Nephron progenitor cell (in vitro differentiated cells): ENCODE measurements at regions not wholly inside any gene's neighbourhood (a gene's known extent, or its start where the extent isn't known, plus 50 kb on each side); places are given as distances from the start of the nearest gene placed in this dataset.
"Not testable (repeated sequence)": the region's sequence is repeated elsewhere in the genome, so short reads cannot be mapped to it uniquely, and the experiment has no call there.

ENCODE experiments used
- DNase-seq: peaks from one replicate; pipeline ENCODE4 v3.0.0; 2021
- H3K27ac Mint-ChIP-seq: 2 replicates; pipeline ENCODE4 v1.8.0; 2021; ENCODE audit warnings: mild to moderate bottlenecking, moderate library complexity, mixed read lengths
- H3K27me3 Mint-ChIP-seq: 2 replicates; pipeline ENCODE4 v1.8.0; 2021; ENCODE audit warnings: mild to moderate bottlenecking, low read depth, mixed read lengths; ENCODE audit not compliant: poor library complexity
- H3K36me3 Mint-ChIP-seq: 2 replicates; pipeline ENCODE4 v1.8.0; 2021; ENCODE audit warnings: low read depth, mixed read lengths
- H3K4me1 Mint-ChIP-seq: 2 replicates; pipeline ENCODE4 v1.8.0; 2021; ENCODE audit warnings: mixed read lengths
- H3K4me3 Mint-ChIP-seq: 2 replicates; pipeline ENCODE4 v1.8.0; 2021; ENCODE audit warnings: mild to moderate bottlenecking, moderate library complexity, mixed read lengths
- H3K9me3 Mint-ChIP-seq: 2 replicates; pipeline ENCODE4 v1.8.0; 2021; ENCODE audit warnings: mild to moderate bottlenecking, moderate library complexity, mixed read lengths
- TF ChIP-seq, protein P1 (sequence below): fragments of 200-600 bp; sonication (generic); IDR thresholded peaks from 2 replicates; pipeline ENCODE4 v1.5.0; 2021; ENCODE audit warnings: antibody characterized with exemption

DNA sequence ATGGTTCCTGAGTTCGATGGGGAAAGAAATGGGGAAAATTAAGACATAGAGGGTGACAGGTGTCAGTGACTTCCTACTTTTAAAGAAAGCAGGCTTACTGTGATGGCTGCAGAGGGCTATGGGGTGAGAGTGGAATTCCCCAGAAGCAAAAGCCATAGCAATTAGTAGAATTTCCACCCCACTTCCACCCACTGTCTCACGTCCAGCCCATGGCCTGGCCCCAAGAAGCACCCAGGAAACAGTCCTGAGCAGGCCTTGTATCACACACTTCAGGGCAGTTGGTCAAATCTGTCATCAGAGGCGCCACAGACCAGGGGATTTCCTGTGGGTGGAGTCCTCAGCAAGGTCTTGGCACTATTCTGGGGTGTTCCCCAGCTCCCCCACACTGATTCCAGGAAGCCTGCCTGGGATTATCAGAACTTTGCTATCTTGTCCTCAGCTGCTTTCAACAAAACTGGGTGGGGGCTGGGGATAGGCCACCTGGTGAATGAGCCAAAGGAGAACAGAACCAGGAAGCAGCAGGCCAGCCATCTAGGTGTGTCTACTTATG lies 120.1 kb upstream of the CCND2 start:
- Mint-ChIP-seq H3K27me3 (peaks cover 6% of the 10 kb centered on the region), H3K4me3 (no peak overlapping the region), H3K27ac (no peak overlapping the region), H3K36me3 (no peaks in the 10 kb centered on the region), H3K4me1 (peaks cover 27% of the 10 kb centered on the region), H3K9me3 (peaks cover 20% of the 10 kb centered on the region)
- TF ChIP-seq, protein P1, sequence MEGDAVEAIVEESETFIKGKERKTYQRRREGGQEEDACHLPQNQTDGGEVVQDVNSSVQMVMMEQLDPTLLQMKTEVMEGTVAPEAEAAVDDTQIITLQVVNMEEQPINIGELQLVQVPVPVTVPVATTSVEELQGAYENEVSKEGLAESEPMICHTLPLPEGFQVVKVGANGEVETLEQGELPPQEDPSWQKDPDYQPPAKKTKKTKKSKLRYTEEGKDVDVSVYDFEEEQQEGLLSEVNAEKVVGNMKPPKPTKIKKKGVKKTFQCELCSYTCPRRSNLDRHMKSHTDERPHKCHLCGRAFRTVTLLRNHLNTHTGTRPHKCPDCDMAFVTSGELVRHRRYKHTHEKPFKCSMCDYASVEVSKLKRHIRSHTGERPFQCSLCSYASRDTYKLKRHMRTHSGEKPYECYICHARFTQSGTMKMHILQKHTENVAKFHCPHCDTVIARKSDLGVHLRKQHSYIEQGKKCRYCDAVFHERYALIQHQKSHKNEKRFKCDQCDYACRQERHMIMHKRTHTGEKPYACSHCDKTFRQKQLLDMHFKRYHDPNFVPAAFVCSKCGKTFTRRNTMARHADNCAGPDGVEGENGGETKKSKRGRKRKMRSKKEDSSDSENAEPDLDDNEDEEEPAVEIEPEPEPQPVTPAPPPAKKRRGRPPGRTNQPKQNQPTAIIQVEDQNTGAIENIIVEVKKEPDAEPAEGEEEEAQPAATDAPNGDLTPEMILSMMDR: no peak
- DNase-seq: no peak

- Mint-ChIP-seq H3K4me1 (peaks cover 21% of the 10 kb centered on the region), H3K27ac (no peak overlapping the region), H3K4me3 (no peak overlapping the region), H3K36me3 (no peaks in the 10 kb centered on the region), H3K9me3 (peaks cover 20% of the 10 kb centered on the region), H3K27me3 (peaks cover 6% of the 10 kb centered on the region)
- TF ChIP-seq, protein P1: no peak
- no peak for DNase-seq
Measured at GRCh38 chr12:4152145-4152795, 121.3 kb upstream of the CCND2 start.

- H3K4me1 Mint-ChIP-seq: peaks cover 14% of the 10 kb centered on the region
- peaks cover 6% of the 10 kb centered on the region for H3K27me3 Mint-ChIP-seq
- no peaks in the 10 kb centered on the region for H3K36me3 Mint-ChIP-seq
- H3K9me3 Mint-ChIP-seq: peaks cover 20% of the 10 kb centered on the region
- no peak for DNase-seq
- TF ChIP-seq, protein P1: no peak
- no peak overlapping the region for H3K27ac Mint-ChIP-seq
- no peak overlapping the region for H3K4me3 Mint-ChIP-seq
Measured at GRCh38 chr12:4151362-4152121, 122.0 kb upstream of the CCND2 start.

DNA sequence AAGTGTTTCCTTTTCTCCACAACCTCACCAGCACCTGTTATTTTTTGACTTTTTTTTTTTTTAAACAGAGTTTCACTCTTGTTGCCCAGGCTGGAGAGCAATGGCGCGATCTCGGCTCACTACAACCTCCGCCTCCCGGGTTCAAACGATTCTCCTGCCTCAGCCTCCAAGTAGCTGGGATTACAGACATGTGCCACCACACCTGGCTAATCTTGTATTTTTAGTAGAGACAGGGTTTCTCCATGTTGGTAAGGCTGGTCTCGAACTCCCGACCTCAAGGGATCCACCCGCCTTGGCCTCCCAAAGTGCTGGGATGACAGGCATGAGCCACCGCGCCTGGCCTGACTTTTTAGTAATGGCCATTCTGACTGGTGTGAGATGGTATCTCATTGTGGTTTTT lies 123.2 kb upstream of the CCND2 start:
- H3K9me3 Mint-ChIP-seq: peaks cover 20% of the 10 kb centered on the region
- H3K27ac Mint-ChIP-seq, H3K36me3 Mint-ChIP-seq, DNase-seq, H3K4me3 Mint-ChIP-seq: not testable (repeated sequence)
- H3K4me1 Mint-ChIP-seq: peaks cover 13% of the 10 kb centered on the region
- H3K27me3 Mint-ChIP-seq: peaks cover 11% of the 10 kb centered on the region

DNA sequence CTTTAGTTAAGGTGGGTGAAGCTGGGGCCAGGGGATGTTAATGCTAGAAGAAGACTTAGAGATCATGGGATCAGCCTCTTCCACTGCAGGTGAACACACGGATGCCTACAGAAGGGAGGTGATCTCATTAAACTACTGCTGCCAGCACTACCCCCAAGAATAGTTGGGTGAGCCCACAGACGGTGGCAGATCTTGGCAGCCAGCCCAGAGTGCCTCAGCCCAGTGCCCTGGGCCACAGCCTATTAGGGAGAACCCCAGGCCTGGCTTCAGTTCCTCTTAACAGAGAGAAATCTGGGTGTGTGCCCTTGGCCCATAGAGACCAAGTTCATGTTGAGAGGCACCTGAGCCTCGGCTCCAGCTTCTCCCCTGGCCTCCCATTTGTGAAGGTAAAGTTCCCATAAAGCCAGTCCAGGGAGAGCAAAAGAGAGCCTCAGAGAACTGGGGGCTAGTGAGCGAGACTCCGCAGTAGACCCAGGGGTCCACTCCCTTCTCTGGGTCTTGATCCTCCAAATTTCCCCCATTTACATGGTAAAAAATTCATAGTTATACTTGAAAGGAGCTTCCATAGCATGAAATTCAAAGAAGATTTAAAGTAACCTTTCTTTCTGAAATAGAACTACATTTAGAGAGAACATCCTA lies 125.0 kb upstream of the CCND2 start:
- Mint-ChIP-seq H3K4me1 (peaks cover 13% of the 10 kb centered on the region), H3K27me3 (peaks cover 15% of the 10 kb centered on the region), H3K4me3 (no peak overlapping the region), H3K27ac (no peak overlapping the region), H3K9me3 (peaks cover 32% of the 10 kb centered on the region), H3K36me3 (peaks cover 7% of the 10 kb centered on the region)
- DNase-seq: no peak
- TF ChIP-seq, protein P1: no peak

DNA sequence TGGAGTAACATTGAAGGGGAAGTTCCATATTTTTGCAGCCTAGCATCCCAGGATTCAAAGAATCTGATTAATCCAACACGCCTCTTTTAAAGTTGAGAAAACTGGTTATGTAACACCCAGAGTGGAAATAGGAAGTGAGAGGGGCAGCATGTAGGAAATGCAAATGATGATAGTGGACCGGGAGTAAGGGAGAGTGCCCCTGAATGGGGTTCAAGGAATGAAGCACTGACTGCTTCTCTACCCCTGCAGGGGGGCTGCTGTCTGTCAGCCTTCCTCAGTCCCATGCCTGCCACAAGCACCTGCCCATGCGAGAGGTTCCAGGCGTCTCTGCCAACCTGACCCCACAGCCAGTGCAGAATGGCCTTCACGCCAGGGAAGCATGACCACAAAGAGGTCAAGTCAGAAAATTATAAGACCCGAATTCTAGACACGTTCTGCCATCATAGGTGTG lies 126.5 kb upstream of the CCND2 start:
- Mint-ChIP-seq H3K36me3 (peaks cover 7% of the 10 kb centered on the region), H3K4me3 (no peak overlapping the region), H3K4me1 (peaks cover 12% of the 10 kb centered on the region), H3K27me3 (peaks cover 15% of the 10 kb centered on the region), H3K27ac (no peak overlapping the region), H3K9me3 (peaks cover 33% of the 10 kb centered on the region)
- no peak for DNase-seq
- TF ChIP-seq, protein P1: no peak
